GM10248 (cell line): ENCODE measurements at regions not wholly inside any gene's neighbourhood (a gene's known extent, or its start where the extent isn't known, plus 50 kb on each side); places are given as distances from the start of the nearest gene placed in this dataset.

Experiments
- CTCF ChIA-PET: fragments of 300-600 bp; sonication (Branson Sonifier 250); formaldehyde crosslinking; extraction: SDS; loops from one replicate; lab custom pipeline; 2021; ENCODE audit warnings: antibody characterized with exemption; lab: Yijun Ruan, JAX
- POLR2A ChIA-PET: fragments of 350-650 bp; sonication (Branson Sonifier 250); formaldehyde crosslinking; extraction: SDS; loops from one replicate; lab custom pipeline; 2020; ENCODE audit warnings: antibody characterized with exemption; lab: Yijun Ruan, JAX
- DNase-seq: peaks from one replicate; pipeline ENCODE4 v3.0.0; 2012; ENCODE audit errors: extremely low spot score
- TF ChIP-seq, protein P1 (sequence below): IDR thresholded peaks from 2 replicates; pipeline ENCODE4 v1.5.1; 2012; ENCODE audit warnings: mild to moderate bottlenecking, low read depth; ENCODE audit errors: extremely low read depth, missing control alignments, control extremely low read depth

DNA sequence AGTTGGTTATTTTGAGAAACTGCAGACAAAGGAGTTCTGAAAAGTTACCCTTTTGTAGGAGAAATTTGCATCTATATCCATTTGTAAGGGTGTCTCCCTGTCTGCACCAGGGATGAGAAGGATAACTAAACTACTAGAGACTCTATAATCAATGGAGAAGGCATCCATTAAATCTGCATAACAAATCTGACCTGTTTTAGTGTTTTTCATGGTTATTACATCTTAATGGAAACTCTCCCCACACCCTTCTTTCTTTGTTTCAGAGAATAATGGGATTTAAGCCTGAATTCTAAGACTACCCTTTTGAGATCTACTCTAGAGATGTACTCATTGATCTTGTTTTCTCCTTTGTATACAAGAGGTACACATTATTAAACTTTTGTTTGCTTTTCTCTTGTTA, 82.0 kb upstream of the DAZL start:
- ChIA-PET CTCF (interaction anchor here (0.9 to 1.6 kb wide), 2 partner anchors 9 to 13 kb away, joined by 3 to 4 read pairs; no protein-coding TSS in a partner anchor), POLR2A (no interaction called here)
- DNase-seq: no peak
- TF ChIP-seq, protein P1, sequence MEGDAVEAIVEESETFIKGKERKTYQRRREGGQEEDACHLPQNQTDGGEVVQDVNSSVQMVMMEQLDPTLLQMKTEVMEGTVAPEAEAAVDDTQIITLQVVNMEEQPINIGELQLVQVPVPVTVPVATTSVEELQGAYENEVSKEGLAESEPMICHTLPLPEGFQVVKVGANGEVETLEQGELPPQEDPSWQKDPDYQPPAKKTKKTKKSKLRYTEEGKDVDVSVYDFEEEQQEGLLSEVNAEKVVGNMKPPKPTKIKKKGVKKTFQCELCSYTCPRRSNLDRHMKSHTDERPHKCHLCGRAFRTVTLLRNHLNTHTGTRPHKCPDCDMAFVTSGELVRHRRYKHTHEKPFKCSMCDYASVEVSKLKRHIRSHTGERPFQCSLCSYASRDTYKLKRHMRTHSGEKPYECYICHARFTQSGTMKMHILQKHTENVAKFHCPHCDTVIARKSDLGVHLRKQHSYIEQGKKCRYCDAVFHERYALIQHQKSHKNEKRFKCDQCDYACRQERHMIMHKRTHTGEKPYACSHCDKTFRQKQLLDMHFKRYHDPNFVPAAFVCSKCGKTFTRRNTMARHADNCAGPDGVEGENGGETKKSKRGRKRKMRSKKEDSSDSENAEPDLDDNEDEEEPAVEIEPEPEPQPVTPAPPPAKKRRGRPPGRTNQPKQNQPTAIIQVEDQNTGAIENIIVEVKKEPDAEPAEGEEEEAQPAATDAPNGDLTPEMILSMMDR: no peak

DNA sequence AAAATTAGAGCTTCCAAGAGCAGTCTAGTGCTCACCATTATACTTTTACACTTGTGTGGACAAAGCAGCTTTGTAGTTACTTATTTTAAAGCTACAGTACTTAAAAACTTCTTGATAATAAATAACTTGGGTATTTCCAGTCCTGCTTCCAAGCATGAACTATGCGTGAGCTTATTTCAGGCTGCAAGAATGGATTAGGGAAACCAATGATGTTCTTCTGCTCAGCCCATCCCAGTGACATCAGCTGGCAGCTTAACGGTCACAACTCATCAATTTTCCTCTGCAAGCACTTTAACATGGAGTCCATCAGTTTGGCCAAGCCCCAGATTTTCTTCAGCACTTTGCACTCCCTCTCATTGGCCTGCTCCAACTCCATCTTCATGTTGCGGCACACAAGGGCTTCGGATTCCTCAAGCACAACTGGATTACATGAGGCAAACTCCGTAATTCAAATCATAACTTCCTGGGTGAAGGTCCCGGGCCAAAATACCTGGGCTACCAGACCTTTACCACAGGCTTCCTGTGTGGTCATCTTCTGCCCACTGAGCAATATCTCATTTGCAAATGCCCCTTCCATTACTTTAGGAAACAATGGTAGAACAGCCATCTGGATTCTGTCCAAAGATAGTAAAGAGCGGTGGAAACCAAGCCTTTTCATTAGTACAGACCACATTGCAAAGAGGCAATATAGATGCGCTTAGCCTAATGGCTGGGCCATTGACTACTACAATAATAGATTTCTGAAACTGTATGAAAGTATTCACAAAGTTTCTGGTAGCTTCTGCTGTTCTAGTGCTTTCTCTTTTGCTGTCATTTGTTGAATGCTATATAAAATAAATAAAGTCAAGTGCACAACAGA, 87.5 kb upstream of the DAZL start:
- no peak for DNase-seq
- ChIA-PET POLR2A (no interaction called here), CTCF (interaction anchor here (0.6 to 1.2 kb wide), 3 partner anchors 9 to 38 kb away, joined by 3 read pairs; no protein-coding TSS in a partner anchor)
- TF ChIP-seq, protein P1: no peak

DNA sequence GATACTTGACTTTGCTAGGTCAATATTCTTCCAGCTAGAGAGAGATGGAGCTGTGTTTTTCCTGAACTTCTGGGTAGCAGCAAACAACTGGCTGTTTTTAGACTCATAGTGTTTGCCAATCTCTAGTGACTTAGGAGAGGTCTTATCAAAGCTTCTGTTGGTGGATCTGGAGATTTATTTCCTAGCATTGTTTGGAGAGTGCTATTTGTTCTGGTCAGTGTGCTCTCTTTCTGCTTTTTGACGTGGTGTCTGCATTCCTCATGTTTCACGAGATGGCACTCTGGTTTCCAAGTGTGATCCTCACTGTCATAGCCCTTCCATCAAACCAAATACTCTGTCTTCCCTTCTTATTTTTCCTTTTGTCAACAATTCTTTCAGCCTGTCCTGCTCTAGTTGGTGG, 88.6 kb upstream of the DAZL start:
- DNase-seq: no peak
- ChIA-PET CTCF (interaction anchor here (1.0 kb wide), 1 partner anchor 166 kb away, joined by 4 read pairs; no protein-coding TSS in a partner anchor), POLR2A (no interaction called here)
- TF ChIP-seq, protein P1: no peak

DNA sequence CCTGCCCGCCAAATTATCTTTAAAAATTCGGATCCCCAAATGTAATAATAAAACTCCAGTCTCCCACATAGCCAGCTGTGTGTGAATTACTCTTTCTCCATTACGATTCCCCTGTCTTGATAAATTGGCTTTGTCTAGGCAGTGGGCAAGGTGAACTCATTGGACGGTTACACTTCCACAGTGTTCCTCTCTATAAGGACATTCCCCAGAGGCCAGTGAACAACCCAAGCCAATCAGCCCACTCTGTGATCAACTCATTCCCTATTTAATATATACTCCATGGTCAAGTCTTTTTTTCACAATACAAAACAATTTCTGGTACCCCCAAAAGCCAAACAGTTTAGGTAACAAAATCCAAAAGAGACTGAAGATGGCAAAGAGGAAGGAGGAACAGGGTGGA, 90.5 kb upstream of the DAZL start:
- CTCF ChIA-PET: interaction anchor here (1.5 kb wide), 1 partner anchor 8 kb away, joined by 4 read pairs; no protein-coding TSS in a partner anchor
- TF ChIP-seq, protein P1: no peak
- POLR2A ChIA-PET: no interaction called here
- DNase-seq: no peak

DNA sequence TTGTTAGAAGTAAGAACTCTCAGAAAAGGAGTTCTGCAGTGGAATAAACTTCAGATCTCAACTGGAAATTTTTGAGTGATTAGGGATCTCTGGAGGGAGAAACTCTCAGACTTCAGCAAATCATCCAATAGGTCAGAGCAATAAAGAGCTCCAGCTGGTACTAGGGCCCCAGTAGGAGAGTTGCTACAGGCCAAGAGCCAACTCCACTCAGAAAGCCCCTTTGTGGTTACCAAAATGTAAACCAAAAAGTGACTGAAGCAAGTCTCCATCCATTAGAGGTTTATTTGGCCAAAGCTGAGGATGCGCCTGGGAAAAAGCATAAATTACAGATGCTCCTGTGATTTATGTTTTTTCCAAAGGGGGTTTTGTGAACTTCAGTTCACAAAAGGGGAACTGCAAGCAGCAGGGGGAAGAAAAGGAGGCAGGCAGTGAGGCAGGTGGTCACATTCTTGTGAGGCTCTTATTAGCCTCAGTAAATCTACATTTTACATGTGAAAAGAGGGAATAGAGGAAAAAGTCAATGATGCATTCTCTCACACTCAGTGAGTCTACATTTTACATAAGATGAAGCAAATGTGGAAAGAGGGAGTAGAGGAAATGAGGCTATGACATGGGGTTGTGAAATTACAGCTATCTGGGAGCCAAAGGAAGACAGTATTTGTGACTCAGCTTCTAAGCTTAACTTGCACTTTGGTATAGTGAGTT, 92.4 kb upstream of the DAZL start:
- DNase-seq: no peak
- ChIA-PET POLR2A (no interaction called here), CTCF (interaction anchor here (1.4 to 1.5 kb wide), 2 partner anchors 10 to 28 kb away, joined by 3 to 4 read pairs; no protein-coding TSS in a partner anchor)
- TF ChIP-seq, protein P1: no peak

DNA sequence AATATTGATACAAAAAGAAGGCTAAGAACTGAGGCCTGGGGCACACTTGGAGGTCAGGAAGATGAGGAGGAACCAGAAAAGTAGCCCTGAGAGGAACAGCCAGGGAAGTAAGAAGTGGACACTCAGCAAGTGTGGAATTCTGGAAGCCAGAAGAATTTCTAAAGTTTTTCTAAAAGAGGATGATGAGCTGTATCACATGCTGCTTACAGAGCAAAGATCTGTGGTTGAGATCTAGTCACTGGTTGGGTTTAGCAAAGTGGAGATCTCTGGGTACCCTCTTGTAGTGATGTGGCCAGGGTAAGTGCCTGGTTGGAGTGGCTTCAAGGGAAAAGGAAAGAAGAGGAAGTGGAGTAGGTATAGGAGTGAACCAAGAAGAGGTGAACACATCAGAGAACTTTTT, 95.4 kb upstream of the DAZL start:
- CTCF ChIA-PET: no interaction called here
- TF ChIP-seq, protein P1: no peak
- POLR2A ChIA-PET: no interaction called here

More for the DNA sequence above, 95.4 kb upstream of the DAZL start:
- no peak for DNase-seq
